IPS-NIHi7 (cell line): ENCODE measurements at regions not wholly inside any gene's neighbourhood (a gene's known extent, or its start where the extent isn't known, plus 50 kb on each side); places are given as distances from the start of the nearest gene placed in this dataset.

Source experiments
- DNase-seq: peaks from one replicate; pipeline ENCODE4 v3.0.0; 2012; ENCODE audit warnings: mixed read lengths; ENCODE audit errors: extremely low spot score

DNA sequence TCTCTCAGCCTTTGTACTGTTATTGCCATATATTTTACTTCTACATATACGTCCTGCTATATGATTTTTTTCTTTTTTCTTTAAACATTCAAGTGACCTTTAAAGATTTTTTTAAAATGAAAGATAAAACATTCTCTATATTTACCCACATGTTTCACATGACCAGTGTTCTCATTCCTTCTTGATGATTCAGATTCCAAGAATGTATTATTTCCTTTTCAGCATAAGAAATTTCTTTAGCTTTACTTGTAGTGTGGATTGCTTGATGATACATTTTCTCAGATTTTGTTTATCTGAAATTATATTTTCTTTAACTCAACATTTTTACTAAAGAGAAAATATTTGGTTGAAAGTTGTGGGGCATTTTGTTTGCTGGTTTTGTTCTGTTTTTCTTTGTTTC, 792.1 kb downstream of the BRINP1 start:
- no peak for DNase-seq

DNA sequence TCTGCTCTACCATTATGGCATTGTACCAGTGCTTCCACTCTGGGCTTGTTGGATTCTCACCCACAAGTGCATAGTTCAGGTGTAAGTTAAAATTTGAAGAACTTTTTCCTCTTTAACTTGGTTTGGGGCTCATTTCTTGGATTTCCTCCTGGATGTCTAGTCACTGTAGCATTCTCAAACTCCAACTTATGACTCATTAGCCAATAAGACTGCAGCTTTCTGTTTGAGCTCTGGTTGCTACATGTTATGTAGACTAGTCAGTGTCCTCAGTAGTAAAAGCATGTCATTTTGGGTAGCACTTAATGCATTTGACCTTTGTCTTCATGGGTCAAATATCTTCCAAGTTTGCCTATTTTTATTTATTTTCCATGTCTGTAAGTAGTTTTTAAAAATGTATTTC, 790.8 kb downstream of the BRINP1 start:
- DNase-seq = no peak

DNA sequence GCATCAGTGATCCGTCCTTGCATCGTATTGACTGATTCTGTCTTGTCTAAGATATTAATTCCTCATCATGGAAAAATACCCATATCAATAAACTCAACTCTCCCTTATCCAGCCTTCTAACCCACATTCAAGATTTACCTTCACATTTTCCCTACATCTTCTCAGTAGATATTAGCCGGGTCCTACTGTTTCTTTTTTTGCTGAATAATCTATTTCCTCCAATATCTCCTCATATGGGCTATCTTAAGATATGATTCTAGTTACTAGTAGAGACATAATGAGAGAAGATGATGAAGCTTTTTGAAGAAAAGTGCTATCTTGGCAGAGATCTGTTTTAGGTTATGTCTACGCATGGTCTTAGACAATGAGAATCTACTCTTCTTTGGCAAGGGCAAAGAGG, 785.8 kb downstream of the BRINP1 start:
- DNase-seq = no peak

DNA sequence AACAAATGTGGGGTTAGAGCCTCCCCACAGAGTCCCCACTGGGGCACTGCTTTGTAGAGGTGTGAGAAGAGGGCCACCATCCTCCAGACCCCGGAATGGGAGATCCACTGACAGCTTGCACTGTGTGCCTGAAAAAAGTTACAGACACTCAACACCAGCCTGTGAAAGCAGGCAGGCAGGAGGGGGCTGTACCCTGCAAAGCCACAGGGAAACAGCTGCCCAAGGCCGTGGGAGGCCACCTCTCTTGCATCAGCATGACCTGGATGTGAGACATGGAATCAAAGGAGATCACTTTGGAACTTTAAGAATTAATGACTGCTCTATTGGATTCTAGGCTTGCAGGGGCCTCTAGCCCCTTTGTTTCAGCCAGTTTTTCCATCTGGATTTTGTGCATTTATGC, 782.3 kb downstream of the BRINP1 start:
- no peak for DNase-seq

DNA sequence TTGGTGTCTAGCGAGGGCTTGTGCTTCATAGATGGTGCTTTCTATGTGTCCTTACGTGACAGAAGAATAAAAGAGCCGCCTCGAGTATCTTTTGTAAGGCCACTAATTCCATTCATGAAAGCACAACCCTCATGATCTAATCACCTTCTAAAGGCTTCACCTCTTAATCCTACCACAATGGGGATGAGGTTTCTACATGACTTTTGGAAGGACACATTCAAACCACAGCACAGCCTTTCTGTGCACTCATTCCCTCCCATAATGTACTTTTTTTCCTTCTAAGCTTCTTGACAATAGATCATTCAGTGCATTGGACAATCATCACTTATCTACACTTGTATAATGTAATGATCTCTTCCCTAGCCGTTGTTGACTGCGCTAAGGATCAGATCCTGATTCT, 774.8 kb downstream of the BRINP1 start:
- no peak for DNase-seq

- peak; percentile 65 for DNase-seq
Observed at GRCh38 chr9:118595719-118596305, 773.4 kb downstream of the BRINP1 start.

DNA sequence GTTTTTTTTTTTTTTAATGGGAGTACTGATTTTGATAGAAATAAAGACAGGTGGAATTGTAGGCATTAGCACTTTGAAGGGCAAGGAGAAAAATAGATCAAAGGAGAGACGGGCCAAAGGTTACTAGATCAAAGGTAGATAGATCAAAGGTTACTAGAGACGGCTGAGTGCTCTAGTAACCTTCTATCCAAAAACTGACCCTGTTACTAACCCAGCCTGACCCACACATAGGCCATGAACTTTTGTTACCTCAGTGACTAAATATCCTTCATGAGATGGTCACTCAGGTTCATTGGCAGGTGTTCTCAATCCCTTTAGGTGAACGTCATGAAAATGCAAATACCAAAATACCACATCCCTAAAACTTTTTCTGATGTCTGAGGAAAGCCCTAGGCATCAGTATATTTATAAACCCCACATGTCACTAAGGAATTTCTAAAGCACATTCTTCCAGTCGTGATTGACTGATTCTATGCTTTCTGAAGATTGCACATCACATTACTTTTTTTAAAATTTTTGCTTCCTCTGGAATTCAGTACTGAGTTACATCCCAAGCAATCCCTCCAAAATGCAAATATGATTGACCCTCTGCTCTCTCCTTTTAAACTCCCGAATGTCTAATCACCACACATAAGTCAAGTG, 772.7 kb downstream of the BRINP1 start:
- DNase-seq = no peak

- no peak for DNase-seq
Observed at GRCh38 chr9:118606668-118607067, 762.6 kb downstream of the BRINP1 start.

DNA sequence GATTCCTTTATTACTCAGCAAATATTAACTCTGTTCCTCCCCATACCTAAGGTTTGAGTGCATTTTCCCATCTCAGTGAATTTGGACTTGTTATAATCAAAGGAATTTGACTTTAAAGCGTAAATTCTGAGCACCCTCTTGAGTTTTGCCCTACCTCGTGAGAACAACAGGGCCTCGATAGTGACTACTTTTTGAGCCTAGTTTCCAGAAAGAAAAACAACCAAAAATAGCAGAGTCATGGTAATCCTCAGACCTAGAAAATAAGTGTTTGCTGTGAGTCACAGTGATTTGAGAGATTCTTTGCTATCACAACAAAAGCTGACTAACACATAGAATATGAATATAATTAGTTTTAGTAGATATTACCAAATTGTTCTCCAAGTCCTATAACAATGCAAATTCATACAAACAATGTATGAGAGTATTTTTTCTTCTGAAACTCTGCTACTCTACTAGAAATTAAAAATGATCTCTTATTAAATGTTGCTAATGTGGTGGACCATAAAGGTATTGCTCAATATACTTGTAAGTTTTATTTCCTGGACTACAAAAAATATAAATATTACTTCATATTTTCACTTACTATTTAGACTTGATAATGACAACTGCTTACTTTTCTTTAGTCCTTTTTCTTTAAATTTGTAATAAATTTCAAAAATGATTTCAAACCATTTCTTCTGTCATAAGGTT, 759.7 kb downstream of the BRINP1 start:
- DNase-seq = no peak

DNA sequence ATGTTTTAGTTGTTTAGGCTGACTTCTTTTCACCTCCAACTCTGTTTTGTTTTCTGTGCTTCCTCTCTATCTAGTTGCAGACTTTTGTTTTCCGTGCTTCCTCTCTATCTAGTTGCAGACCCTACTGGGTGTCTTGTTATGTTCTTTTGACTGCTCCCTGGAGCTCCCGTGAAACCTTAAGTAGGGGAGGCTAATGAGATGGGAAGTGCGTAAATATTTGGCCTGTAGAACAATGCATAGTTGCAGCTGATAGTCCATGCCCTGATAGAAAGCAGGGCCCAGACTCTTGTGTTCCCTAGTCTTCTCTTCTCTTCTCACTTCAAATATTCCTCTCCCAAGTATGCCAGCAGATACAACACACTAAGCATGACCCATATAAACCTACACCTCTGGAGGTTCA, 757.0 kb downstream of the BRINP1 start:
- DNase-seq = no peak

DNA sequence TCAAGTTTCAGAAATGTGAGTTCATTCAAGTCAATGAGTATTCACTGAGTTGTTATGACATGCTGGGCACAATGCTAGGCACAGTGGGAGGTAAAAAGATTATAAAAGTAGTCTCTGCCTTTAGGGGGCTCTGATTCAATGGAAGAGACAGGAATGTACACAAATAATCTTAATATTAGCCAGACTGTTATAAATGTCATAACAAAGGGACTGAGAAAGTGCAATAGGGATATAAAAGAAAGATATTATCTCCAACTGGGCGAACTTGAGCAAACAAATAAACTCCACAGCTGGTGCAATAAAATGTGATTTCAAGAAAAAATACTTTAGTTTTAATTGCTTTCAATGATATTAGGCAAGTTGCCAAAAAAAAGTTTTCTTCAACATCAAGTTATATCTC, 755.2 kb downstream of the BRINP1 start:
- no peak for DNase-seq

- DNase-seq = no peak
Observed at GRCh38 chr9:118618084-118618483, 751.2 kb downstream of the BRINP1 start.

DNA sequence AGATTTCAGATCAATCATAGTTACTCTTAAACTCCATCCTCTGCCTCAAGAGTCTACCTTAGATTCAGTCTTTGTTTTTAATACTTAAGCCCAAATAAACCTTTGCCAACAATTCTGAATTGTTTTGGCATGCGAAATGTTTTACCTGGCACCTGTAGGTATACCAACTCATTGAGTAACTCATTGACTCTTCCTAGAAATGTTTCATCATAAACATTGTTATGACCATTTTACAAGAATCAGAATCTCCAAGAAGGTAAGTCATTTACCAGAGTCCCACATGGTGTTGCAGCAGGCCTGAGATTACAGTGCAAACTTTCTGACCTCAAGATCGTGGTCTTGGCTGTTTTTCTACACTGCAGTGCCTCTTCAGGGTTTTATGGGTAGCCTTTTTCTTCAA, 750.4 kb downstream of the BRINP1 start:
- DNase-seq = no peak

GRCh38 chr9:118624608-118625007, 744.6 kb downstream of the BRINP1 start:
- DNase-seq = no peak

DNA sequence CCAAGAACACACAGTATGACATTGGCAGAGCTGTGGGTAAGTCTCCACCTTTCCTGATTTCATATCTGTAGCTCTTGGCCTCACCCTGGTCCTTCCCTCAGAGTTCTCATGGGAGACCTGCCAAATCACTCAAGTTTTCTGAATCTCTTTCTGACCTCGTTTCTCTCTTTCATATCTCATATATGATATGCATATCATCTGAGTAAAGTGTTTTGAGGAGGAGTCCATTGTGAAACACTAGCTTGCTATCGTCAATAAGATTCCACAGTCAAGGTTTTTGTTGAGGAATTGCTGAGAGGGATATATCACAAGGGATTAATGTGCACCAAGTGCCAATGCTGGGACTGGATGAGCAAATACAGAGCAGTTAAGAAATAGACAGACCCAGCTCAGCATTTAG, 739.2 kb downstream of the BRINP1 start:
- DNase-seq = no peak

GRCh38 chr9:118630931-118631595, 738.2 kb downstream of the BRINP1 start:
- DNase-seq = no peak

DNA sequence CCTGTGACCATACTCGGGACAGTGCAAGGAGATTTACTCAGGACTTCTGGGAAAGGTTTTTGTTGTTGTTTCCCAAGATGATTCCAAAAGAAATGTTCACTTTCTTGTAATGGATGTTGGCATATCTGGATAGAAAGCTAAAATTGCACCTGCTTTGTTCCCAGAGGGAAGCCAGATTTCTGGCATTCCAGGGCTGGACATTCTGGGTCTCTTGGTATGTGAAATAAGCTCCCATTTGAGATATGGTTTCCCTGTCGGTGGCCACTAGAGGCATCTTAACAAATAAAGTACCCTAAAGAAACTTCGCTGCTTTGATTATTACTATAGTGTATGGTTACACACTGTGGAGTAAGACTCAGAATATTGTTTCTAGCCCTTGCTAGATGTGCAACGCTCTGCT, 737.3 kb downstream of the BRINP1 start:
- DNase-seq = no peak

GRCh38 chr9:118635416-118635815, 733.8 kb downstream of the BRINP1 start:
- no peak for DNase-seq

DNA sequence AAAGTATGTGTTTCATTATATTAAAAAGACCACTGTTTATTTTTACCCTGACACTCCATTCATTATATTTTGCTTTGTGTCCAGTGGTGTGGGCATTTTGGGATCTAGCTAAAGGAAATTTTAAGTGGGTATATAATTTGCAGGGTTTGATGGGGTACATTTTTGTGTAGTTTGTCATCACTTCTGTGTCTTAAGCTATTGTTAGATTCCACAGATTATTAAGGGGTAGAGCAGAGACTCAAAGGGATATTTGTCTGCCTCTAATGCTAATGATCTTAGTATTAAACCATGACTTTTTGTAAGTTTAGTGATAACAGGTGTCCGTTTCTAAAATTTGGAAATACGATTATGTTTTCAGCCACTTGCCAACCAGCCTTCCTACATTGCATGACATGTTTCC, 731.6 kb downstream of the BRINP1 start:
- DNase-seq = no peak

- DNase-seq = no peak
Observed at GRCh38 chr9:118640836-118641560, 728.2 kb downstream of the BRINP1 start.

GRCh38 chr9:118643118-118643517, 726.1 kb downstream of the BRINP1 start:
- peak; percentile 68 for DNase-seq

DNA sequence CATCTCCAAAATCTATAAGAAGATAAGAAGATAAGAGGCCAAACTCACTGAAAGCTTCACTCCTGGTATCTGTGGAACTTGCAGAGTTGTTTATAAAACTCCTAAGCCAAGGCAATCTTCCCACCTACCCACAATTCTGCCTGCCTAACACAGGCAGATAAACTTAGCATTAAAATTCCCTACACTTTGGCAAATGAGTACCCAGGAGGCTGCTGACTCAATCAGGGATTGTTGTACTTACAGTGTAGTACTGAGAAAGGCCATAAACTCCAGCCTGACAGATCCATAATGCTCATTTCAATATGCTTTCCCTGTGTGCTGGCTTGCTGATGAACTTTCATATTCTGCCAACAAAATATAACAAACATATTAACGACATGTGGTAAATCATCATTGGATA, 725.2 kb downstream of the BRINP1 start:
- peak; percentile 11 for DNase-seq
